ENCODE measurements at regions not wholly inside any gene's neighbourhood (a gene's known extent, or its start where the extent isn't known, plus 50 kb on each side); places are given as distances from the start of the nearest gene placed in this dataset.

- no peak for DNase-seq
Measured at GRCh38 chr10:88086187-88086960, 222.9 kb downstream of the PTEN start.

- DNase-seq: no peak
Measured at GRCh38 chr10:88088441-88089340, 225.3 kb downstream of the PTEN start.

DNA sequence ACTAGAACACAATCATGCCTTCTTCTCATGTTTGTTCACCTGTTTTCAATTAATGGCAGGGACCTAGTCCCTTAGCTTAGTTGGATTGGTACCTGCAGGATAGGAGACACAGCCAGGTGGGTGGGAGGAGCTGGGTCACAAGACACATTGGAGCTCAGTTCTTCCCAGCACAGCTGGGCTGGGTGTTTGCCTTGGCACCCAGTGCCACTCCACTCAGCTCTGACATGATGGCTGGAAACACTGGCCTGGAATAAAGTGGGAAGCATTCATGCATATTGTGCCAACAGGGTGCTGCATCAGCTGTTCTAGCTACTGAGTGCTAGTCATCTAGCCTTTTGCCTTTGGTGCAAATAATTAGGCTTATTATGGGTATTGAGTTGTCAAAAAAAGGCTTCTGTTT is 226.1 kb downstream of the PTEN start:
- no peak for DNase-seq

DNA sequence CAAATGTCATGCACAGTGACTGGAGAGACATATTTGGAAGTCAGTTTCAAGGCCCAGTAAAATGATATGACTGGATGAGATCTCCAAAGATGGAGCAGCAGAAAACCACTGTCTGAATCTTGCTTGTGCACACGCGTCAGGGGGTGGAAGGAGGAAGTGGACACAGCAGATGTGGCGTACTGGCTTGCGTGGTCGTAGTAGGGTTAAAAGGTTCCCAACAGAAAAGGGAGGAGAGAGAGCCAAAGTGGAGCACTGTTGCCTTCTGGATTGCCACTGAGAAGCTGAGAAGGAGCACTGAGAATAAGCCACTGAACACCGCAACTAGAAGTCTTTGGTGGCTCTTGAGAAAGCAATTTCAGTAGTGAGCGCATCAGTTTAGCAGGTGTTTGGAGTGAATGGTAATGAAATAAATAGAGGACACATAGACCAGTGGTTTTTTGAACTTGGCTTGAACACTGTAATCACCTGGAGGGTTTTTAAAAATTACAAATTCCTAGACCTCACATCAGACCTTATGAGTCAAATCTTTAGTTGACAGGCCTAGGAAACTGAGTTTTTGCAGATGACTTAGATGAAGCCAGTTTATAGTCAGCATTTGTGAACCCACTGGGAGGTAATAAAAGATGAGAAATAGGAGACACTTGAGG is 227.3 kb downstream of the PTEN start:
- DNase-seq: no peak

GRCh38 chr10:88091490-88092061 is 228.2 kb downstream of the PTEN start:
- DNase-seq: peak; percentile 53

GRCh38 chr10:88092265-88092664 is 228.8 kb downstream of the PTEN start:
- no peak for DNase-seq

DNA sequence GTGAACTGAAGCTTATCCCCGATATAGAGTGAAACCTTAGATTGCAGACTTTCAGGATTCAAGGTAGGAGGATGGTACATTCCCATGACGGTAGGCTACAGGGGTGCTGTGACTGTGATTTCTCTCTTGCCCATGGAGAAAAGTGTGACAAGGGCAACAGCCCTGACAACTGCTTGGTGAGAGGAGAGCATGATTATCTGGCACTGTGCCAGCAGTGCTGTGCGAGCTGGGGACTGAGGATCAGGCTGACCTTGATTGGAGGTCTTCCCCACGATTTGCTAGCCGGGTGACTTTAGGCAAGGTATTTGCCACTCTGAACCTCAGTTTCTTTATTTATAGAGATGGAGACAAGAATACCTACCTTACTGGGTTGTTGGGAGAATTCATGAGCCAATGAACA is 229.5 kb downstream of the PTEN start:
- DNase-seq: no peak

DNA sequence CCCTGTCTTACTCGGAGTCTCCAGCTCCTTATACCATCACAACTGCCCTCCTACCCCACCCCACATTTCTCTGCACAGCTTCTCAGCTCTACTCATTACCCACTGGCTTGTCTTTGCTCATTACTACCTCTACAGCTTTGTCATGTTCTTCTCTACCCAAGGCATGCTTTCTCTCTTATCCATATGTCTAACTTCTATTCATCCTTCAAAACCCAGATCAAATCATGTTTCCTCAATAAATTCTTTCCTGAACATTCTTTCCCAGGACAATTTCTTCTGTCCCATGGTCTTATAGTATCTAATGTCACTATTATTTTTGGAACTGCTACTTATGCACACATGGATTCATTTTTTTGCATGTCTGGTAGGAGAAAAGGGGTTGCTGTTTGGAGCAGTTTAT is 231.4 kb downstream of the PTEN start:
- DNase-seq: no peak

DNA sequence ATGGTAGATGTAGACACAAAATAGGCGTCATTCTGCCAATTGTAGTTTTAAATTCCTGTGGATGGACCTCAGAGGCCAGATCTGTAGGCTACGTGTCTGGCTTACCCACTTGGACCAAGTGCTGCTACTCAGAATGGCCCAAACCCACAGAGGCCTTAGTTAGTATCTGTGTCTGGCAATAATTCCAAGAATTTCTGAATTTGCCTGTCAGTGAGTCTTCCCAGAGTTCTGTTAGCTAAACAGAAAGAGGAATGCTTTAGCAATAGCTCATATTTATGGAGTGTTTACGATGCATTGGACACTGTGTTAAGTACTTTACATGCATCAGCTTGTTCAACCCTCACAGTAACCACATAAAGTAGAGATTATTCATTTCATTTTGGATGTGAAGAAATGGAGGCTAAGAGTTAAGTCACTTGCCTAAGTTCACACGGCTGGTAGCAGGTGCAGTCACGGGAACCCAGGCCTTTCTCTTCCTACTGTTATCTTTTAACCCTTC is 231.8 kb downstream of the PTEN start:
- DNase-seq: no peak

DNA sequence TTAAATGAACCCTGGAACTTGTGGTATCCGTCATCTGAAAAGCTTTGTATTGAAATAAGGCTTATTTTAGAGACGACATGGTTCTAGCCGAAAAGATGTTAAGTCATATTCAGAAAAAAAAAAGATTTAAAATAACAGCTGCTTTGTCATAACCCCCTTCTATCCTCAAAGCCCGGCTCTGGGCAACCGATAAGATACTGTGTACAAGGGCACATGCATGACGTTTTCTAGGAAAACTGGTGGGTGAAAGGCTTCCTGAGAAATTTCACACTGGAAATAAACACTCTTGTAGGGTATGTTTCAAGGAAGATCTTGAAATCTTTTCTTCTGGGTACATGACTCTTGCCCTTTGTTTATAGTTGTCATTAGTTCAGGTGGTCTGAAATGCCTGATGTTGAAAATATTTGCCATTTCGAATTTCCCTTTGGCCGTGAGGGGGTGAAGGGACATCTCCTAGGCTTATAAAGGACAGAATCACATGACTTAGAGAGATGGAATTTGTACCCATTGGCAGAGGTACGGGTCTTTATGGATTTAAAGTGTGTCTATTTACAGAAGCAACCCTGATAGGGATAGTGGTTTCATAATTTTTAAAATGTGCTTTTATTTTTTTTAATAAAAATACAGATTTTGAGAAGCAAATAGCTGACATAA is 232.5 kb downstream of the PTEN start:
- DNase-seq: no peak

DNA sequence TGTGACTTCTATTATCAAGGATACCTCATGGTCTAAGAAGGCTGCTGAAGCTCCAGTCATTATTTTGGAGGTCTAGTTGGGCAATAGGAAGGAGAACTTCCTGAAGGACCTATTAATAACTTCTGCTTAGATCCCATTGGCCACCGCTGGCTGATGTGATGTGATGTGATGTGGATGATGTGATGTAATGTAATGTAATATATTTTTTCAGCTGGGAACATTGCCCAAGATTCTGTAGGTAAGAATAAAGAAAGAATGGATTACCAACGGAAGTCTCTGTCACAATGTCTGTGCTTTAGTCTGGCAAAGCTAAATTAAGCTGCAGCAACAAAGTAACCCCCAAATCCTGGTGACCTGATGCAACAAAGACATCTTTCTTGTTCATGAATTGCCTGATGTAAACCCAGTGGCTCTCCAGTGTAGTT is 233.7 kb downstream of the PTEN start:
- DNase-seq: no peak

GRCh38 chr10:88097536-88097935 is 234.1 kb downstream of the PTEN start:
- DNase-seq: no peak

DNA sequence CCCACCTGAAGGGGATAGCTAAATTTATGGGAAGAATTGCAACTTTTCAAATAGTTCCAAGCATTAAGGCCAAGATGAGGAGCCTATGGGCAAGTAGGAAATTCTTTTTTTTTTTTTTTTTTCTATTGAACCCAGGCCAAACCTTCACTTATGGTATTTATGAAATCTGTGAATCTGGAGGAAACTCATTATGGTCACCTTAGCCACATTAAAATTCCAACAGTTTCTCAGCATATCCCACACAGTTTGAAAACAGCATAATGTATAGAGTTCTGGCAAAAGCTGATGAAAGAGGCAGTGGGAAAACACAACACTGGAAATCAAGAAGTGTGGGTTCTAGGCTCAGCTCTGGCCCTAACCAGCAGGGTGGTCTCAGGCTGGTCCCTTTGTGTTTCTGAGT is 236.9 kb downstream of the PTEN start:
- no peak for DNase-seq

DNA sequence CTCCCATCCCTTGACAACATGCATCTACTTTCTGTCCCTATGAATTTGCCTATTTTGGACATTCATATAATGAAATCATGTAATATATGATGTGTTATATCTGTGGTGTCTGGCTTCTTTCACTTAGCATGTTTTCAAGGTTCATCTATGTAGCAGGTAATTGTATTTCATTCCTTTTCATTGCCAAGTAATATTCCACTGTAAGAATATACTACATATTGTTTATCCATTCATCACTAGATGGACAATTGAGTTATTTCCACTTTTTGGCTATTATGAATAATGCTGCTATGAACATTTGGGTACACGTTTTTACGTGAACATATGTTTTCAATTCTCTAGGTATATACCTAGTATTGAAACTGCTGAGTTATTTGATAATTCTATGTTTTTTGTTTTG is 238.2 kb downstream of the PTEN start:
- DNase-seq: no peak

- no peak for DNase-seq
Measured at GRCh38 chr10:88103576-88103975, 240.2 kb downstream of the PTEN start.

- no peak for DNase-seq
Measured at GRCh38 chr10:88104223-88104622, 240.8 kb downstream of the PTEN start.

DNA sequence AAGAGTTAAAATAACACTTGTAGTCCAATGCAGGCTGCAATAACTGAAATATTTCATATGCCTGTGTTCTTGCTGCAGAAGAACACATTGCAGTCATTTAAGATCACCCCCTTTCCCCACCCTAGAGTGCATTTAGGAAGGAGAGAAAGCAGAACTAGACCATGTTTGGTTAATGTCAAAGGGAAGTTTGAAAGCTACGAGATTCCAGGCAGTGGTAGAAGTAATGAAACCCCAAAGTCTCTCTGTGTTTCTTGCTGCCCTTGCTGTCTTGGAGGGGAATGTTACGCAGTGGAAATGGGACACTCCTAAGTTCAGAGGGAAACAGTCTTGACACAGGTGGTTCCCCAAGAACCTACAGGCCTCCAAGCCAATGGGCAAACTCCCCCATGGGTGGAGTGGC is 242.9 kb downstream of the PTEN start:
- no peak for DNase-seq

GRCh38 chr10:88107296-88108097 is 244.1 kb downstream of the PTEN start:
- no peak for DNase-seq

GRCh38 chr10:88108115-88108610 is 244.7 kb downstream of the PTEN start:
- no peak for DNase-seq

- no peak for DNase-seq
Measured at GRCh38 chr10:88110355-88110754, 246.9 kb downstream of the PTEN start.

GRCh38 chr10:88110822-88111221 is 247.4 kb downstream of the PTEN start:
- no peak for DNase-seq
